Activated CD4-positive, alpha-beta T cell treated with anti-CD3 and anti-CD28 coated beads for 24 hours (primary cell): ENCODE measurements at regions not wholly inside any gene's neighbourhood (a gene's known extent, or its start where the extent isn't known, plus 50 kb on each side); places are given as distances from the start of the nearest gene placed in this dataset.
"Not testable (repeated sequence)": the region's sequence is repeated elsewhere in the genome, so short reads cannot be mapped to it uniquely, and the experiment has no call there.

Experiments used
- DNase-seq, 2 donors: peaks; one replicate each; pipeline ENCODE4 v3.0.0-alpha.2; 2020; ENCODE audit warnings: low read depth in 2 of 2

DNA sequence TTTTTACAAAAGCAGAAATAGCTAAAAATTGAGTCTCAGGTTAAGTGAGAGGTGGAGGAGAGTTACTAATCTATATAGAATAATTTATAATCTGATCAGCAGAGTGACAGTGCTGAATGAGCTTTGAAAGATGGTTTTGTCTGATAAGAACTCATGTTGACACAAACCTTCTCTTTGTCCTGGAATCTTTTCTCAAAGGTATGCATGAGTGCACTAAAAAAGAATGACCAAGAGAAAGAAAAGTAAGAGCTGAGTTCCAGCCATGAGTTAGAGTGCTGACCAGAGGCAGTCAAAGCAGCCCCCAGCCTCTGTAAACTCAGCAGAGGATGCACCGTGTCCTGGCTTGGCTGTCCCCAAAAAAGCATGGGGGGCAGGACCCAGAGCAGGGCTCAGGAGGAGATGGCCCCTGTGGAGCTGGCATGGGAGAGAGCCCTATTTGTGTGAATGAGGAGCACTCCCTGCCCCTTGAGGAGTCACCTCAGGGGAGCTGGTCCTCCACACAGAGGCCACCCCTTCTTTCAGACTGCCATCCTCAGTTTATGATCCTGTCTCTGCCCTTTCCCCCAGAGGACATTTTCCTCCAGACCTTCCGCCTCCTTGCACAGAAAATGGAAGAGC is 129.8 kb downstream of the SEC23A start:
- no peak for DNase-seq

GRCh38 chr14:38972511-38972910 is 130.5 kb downstream of the SEC23A start:
- DNase-seq, result no peak

- no peak for DNase-seq
Observed at GRCh38 chr14:38971258-38971921, 131.6 kb downstream of the SEC23A start.

DNA sequence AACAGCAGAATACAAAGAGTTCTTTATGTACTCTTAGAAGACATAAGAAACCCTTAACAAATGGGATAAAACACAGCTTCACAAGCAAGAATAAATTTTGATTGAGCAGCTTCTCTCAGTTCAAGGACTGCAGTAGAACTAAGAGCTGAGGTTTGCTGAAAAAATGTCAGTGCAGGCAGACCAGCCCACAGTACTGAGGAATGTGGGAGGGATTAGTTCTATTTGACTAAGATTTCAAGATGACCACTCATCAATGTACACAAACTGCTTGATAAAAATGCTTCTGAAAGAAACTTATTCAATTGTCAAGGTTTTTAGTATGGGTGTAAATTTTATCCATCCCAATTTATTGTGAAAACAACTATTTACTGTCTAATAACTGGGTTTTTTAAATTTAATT is 138.4 kb downstream of the SEC23A start:
- no peak for DNase-seq

GRCh38 chr14:38960946-38961531 is 142.0 kb downstream of the SEC23A start:
- DNase-seq, result no peak

GRCh38 chr14:38959021-38959420 is 144.0 kb downstream of the SEC23A start:
- no peak for DNase-seq

GRCh38 chr14:38958589-38958988 is 144.4 kb downstream of the SEC23A start:
- DNase-seq, result no peak

GRCh38 chr14:38951451-38951850 is 151.6 kb downstream of the SEC23A start:
- no peak for DNase-seq

- no peak for DNase-seq
Observed at GRCh38 chr14:38950676-38951075, 152.4 kb downstream of the SEC23A start.

DNA sequence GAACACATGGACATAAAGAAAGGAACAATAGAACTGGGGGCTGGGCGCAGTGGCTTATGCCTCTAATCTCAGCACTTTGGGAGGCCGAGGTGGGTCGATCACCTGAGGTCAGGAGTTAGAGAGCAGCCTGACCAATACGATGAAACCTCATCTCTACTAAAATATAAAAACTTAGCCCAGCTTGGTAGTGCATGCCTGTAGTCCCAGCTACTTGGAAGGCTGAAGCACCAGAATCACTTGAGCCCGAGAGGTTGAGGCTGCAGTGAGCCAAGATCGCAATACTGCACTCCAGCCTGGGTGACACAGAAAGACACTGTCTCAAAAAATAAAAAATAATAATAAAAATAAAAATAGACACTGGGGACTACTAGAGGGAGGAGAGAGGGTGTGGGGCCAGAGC is 154.5 kb downstream of the SEC23A start:
- no peak for DNase-seq

DNA sequence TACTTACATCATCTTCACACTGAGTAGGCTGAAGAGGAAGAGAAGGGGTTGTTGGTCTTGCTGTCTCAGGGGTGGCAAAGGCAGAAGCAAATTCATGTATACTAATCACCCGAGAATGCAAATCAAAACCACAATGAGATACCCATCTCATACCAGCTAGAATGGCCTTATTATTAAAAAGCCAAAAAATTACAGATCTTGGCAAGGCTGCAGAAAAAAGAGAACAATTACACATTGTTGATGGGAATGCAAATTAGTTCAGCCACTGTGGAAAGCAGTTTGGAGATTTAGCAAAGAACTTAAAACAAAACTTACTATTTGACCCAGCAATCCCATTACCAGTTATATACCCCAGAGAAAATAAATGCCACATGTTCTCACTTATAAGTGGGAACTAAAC is 154.9 kb downstream of the SEC23A start:
- no peak for DNase-seq

DNA sequence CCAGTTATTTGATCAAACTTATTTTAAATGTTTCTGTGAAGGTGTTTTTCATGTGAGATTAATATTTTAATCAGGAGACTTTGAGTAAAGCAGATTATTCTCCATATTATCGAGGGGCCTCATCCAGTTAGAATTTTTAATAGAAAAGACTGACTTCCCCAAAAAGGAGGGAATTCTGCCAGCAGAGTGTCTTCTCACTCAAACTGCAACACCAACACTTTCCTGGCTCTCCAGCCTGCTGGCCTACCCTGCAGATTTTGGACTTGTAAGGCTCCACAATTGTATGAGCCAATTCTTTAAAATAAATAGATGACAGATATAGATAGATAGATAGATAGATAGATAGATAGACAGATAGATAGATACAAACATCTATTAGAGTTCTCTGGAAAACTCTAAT is 155.7 kb downstream of the SEC23A start:
- no peak for DNase-seq

DNA sequence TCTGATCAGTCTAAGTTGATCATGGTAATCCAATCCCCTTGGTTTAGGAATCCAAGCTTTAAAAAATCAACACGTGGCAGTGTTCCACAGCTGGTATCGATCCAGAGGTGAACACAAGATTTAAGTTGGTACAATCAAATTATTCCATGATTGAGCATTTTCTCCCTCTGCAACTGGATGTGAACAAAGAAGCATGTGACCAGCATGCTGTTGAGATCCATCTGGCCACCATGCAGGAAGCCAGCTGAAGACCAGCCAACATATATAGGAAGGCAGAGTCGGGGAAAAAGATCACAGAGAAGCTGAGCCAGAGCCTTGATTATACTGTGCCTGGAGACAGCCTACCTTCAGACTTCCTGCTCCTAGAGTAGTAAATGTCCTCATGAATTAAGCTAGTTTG is 158.3 kb downstream of the SEC23A start:
- no peak for DNase-seq

- DNase-seq, result no peak
Observed at GRCh38 chr14:38941488-38941887, 161.5 kb downstream of the SEC23A start.

- DNase-seq, result not testable (repeated sequence)
Observed at GRCh38 chr14:38932653-38933000, 170.4 kb downstream of the SEC23A start.

DNA sequence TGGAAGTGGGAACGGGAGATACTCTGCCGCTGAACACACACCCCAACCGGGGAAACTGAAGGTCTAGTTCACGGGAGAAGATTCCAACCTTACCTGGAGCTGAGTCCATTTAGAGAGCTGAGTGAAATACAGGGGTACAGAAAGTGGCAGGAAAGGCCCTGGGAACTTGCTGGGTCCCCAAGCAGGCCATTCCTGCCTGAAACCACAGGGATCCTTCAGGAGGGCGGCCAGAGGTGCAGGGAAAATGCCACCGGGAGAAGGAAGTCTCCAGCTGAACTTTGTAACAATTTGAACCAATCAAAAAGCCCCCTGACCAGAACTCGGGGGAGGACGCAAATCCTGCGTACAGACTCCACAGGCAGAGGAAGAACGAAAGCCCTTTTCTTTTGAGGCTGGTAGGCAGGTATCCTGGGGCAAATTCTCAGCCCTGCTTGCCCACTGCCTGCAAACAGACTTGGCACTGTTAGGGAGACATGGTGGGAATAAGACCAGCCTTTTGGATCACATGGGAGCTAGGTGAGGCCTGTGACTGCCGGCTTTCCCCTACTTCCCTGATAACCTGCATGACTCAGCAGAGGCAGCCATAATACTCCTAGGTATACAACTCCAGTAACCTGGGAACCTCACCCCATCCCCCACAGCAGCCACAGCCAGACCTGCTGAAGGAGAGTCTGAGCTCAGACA is 170.9 kb downstream of the SEC23A start:
- DNase-seq, result no peak

- DNase-seq, result no peak
Observed at GRCh38 chr14:38930898-38931297, 172.1 kb downstream of the SEC23A start.

- DNase-seq, result no peak
Observed at GRCh38 chr14:38930022-38930421, 173.0 kb downstream of the SEC23A start.

DNA sequence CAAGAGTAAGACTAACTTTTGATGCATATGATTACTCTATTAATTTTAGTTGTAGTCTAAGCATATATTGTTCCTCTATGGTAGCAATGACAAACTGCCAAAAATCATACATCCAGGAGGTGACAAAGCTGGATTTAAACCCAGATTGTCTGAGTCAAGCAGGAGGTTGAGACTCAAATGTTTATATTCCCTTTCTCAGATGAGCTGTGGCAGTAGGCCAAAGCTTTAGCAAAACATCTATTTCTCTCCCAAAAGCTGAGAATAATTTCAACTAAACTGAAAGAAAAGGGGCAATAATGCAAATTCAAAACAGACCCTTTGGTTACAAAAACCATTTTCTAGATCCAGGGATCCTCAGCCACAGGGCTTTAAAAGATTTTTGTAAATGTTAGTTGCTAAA is 173.6 kb downstream of the SEC23A start:
- no peak for DNase-seq

DNA sequence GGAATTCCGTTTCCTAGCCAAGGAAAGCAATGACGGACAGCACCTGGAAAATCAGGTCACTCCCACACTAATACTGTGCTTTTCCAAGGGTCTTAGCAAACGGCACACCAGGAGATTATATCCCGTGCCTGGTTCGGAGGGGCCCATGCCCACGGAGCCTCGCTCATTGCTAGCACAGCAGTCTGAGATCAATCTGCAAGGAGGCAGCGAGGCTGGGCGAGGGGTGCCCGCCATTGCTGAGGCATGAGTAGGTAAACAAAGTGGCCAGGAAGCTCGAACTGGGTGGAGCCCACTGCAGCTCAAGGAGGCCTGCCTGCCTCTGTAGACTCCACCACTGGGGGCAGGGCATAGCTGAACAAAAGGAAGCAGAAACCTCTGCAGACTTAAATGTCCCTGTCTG is 181.1 kb downstream of the SEC23A start:
- DNase-seq, result not testable (repeated sequence)

DNA sequence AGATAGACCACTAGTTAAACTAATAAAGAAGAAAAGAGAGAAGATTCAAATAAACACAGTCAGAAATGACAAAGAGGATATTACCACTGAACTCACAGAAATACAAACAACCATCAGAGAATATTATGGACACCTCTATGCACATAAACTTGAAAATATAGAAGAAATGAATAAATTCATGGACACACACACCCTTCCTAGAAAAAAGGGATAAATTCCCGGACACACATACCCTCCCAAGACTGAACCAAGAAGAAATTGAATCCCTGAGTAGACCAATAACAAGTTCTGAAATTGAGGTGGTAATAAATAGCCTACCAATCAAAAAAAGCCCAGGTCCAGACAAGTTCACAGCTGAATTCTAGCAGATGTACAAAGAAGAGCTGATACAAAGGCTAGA is 187.9 kb downstream of the SEC23A start:
- DNase-seq, result no peak

DNA sequence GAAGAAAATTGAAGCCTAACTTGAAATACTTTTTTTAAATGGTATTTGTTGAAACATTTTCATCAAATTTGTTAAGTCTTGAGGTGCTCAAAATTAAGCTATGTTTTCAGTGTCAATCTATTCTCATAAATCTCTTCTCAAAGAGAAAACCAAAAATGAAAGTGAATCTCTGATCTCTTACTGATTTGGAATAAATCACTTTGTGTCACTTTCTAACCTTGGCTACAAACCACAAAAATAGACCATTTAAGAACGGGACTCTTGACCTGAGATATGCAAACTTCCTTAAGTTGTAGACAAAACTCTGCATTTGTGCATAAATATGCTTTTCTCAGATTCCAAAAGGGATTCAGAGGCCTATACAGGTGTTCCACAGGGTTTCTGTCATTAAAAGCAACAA is 192.9 kb downstream of the SEC23A start:
- DNase-seq, result no peak

GRCh38 chr14:38904959-38905358 is 198.1 kb downstream of the SEC23A start:
- no peak for DNase-seq
